ENCODE measurements at regions not wholly inside any gene's neighbourhood (a gene's known extent, or its start where the extent isn't known, plus 50 kb on each side); places are given as distances from the start of the nearest gene placed in this dataset.
"Not testable (repeated sequence)": the region's sequence is repeated elsewhere in the genome, so short reads cannot be mapped to it uniquely, and the experiment has no call there.

GRCh38 chr20:57973886-57974285 is 254.6 kb downstream of the ANKRD60 start:
- H3K9me3 Mint-ChIP-seq = no peaks in the 10 kb centered on the region
- no peaks in the 10 kb centered on the region for H3K4me1 Mint-ChIP-seq (ENCODE audit: low read depth)
- intact Hi-C loops (cut with micrococcal nuclease) = no loop called here
- H3K27ac Mint-ChIP-seq = no peak overlapping the region
- H3K27me3 Mint-ChIP-seq = peaks cover 7% of the 10 kb centered on the region
- no peak overlapping the region for H3K4me3 Mint-ChIP-seq
- H3K36me3 Mint-ChIP-seq (ENCODE audit: low read depth) = no peaks in the 10 kb centered on the region

GRCh38 chr20:57971583-57971982 is 256.9 kb downstream of the ANKRD60 start:
- H3K4me3 Mint-ChIP-seq; H3K9me3 Mint-ChIP-seq; H3K27ac Mint-ChIP-seq; H3K27me3 Mint-ChIP-seq; intact Hi-C loops (cut with micrococcal nuclease); H3K36me3 Mint-ChIP-seq (ENCODE audit: low read depth); H3K4me1 Mint-ChIP-seq (ENCODE audit: low read depth): not testable (repeated sequence)

- no peak overlapping the region for H3K27ac Mint-ChIP-seq
- no peak overlapping the region for H3K4me3 Mint-ChIP-seq
- H3K27me3 Mint-ChIP-seq = peaks cover 7% of the 10 kb centered on the region
- H3K36me3 Mint-ChIP-seq (ENCODE audit: low read depth) = no peaks in the 10 kb centered on the region
- no peaks in the 10 kb centered on the region for H3K4me1 Mint-ChIP-seq (ENCODE audit: low read depth)
- H3K9me3 Mint-ChIP-seq = no peaks in the 10 kb centered on the region
- intact Hi-C loops (cut with micrococcal nuclease) = no loop called here
Measured at GRCh38 chr20:57970856-57971255, 257.6 kb downstream of the ANKRD60 start.

GRCh38 chr20:57970116-57970515 is 258.3 kb downstream of the ANKRD60 start:
- no peak overlapping the region for H3K27ac Mint-ChIP-seq
- no peaks in the 10 kb centered on the region for H3K9me3 Mint-ChIP-seq
- no peaks in the 10 kb centered on the region for H3K4me1 Mint-ChIP-seq (ENCODE audit: low read depth)
- H3K36me3 Mint-ChIP-seq (ENCODE audit: low read depth) = no peaks in the 10 kb centered on the region
- peaks cover 7% of the 10 kb centered on the region for H3K27me3 Mint-ChIP-seq
- intact Hi-C loops (cut with micrococcal nuclease) = no loop called here
- H3K4me3 Mint-ChIP-seq = no peak overlapping the region

GRCh38 chr20:57968120-57968519 is 258.3 kb upstream of the PMEPA1 start:
- intact Hi-C loops (cut with micrococcal nuclease) = no loop called here

GRCh38 chr20:57967364-57967763 is 257.5 kb upstream of the PMEPA1 start:
- intact Hi-C loops (cut with micrococcal nuclease) = no loop called here
- H3K4me1 Mint-ChIP-seq (ENCODE audit: low read depth) = no peaks in the 10 kb centered on the region
- H3K36me3 Mint-ChIP-seq (ENCODE audit: low read depth) = no peaks in the 10 kb centered on the region
- no peaks in the 10 kb centered on the region for H3K9me3 Mint-ChIP-seq
- H3K4me3 Mint-ChIP-seq = no peak overlapping the region
- H3K27me3 Mint-ChIP-seq = peaks cover 8% of the 10 kb centered on the region
- H3K27ac Mint-ChIP-seq = no peak overlapping the region

More at GRCh38 chr20:57968120-57968519, 258.3 kb upstream of the PMEPA1 start:
- H3K9me3 Mint-ChIP-seq = no peaks in the 10 kb centered on the region
- H3K27ac Mint-ChIP-seq = no peak overlapping the region
- H3K36me3 Mint-ChIP-seq (ENCODE audit: low read depth) = no peaks in the 10 kb centered on the region
- no peaks in the 10 kb centered on the region for H3K4me1 Mint-ChIP-seq (ENCODE audit: low read depth)
- peaks cover 8% of the 10 kb centered on the region for H3K27me3 Mint-ChIP-seq
- no peak overlapping the region for H3K4me3 Mint-ChIP-seq

- no peak overlapping the region for H3K4me3 Mint-ChIP-seq
- no peaks in the 10 kb centered on the region for H3K36me3 Mint-ChIP-seq (ENCODE audit: low read depth)
- H3K9me3 Mint-ChIP-seq = no peaks in the 10 kb centered on the region
- no peaks in the 10 kb centered on the region for H3K4me1 Mint-ChIP-seq (ENCODE audit: low read depth)
- no peak overlapping the region for H3K27ac Mint-ChIP-seq
- intact Hi-C loops (cut with micrococcal nuclease) = no loop called here
- peaks cover 8% of the 10 kb centered on the region for H3K27me3 Mint-ChIP-seq
Measured at GRCh38 chr20:57966620-57967019, 256.8 kb upstream of the PMEPA1 start.

GRCh38 chr20:57965441-57965840 is 255.6 kb upstream of the PMEPA1 start:
- Mint-ChIP-seq H3K27ac (no peak overlapping the region), H3K36me3 (ENCODE audit: low read depth) (no peaks in the 10 kb centered on the region), H3K9me3 (no peaks in the 10 kb centered on the region), H3K4me3 (no peak overlapping the region), H3K4me1 (ENCODE audit: low read depth) (no peaks in the 10 kb centered on the region), H3K27me3 (peaks cover 7% of the 10 kb centered on the region)
- intact Hi-C loops (cut with micrococcal nuclease) = no loop called here

GRCh38 chr20:57964011-57964862 is 254.4 kb upstream of the PMEPA1 start:
- H3K27ac Mint-ChIP-seq = no peak overlapping the region
- no peaks in the 10 kb centered on the region for H3K9me3 Mint-ChIP-seq
- H3K27me3 Mint-ChIP-seq = peaks cover 5% of the 10 kb centered on the region
- H3K4me1 Mint-ChIP-seq (ENCODE audit: low read depth) = no peaks in the 10 kb centered on the region
- no peaks in the 10 kb centered on the region for H3K36me3 Mint-ChIP-seq (ENCODE audit: low read depth)
- H3K4me3 Mint-ChIP-seq = no peak overlapping the region
- intact Hi-C loops (cut with micrococcal nuclease) = no loop called here

GRCh38 chr20:57960803-57961575 is 251.2 kb upstream of the PMEPA1 start:
- Mint-ChIP-seq H3K9me3 (no peaks in the 10 kb centered on the region), H3K4me3 (no peak overlapping the region), H3K36me3 (ENCODE audit: low read depth) (no peaks in the 10 kb centered on the region), H3K4me1 (ENCODE audit: low read depth) (no peaks in the 10 kb centered on the region), H3K27me3 (peaks cover 3% of the 10 kb centered on the region), H3K27ac (no peak overlapping the region)
- intact Hi-C loops (cut with micrococcal nuclease) = no loop called here

GRCh38 chr20:57959589-57959988 is 249.8 kb upstream of the PMEPA1 start:
- no peaks in the 10 kb centered on the region for H3K36me3 Mint-ChIP-seq (ENCODE audit: low read depth)
- peaks cover 3% of the 10 kb centered on the region for H3K27me3 Mint-ChIP-seq
- intact Hi-C loops (cut with micrococcal nuclease) = no loop called here
- no peaks in the 10 kb centered on the region for H3K9me3 Mint-ChIP-seq
- no peak overlapping the region for H3K27ac Mint-ChIP-seq
- H3K4me3 Mint-ChIP-seq = no peak overlapping the region
- H3K4me1 Mint-ChIP-seq (ENCODE audit: low read depth) = no peaks in the 10 kb centered on the region

- H3K27me3 Mint-ChIP-seq = peaks cover 2% of the 10 kb centered on the region
- no peaks in the 10 kb centered on the region for H3K36me3 Mint-ChIP-seq (ENCODE audit: low read depth)
- no peak overlapping the region for H3K4me3 Mint-ChIP-seq
- peaks cover 1% of the 10 kb centered on the region for H3K4me1 Mint-ChIP-seq (ENCODE audit: low read depth)
- no peaks in the 10 kb centered on the region for H3K9me3 Mint-ChIP-seq
- H3K27ac Mint-ChIP-seq = no peak overlapping the region
- intact Hi-C loops (cut with micrococcal nuclease) = no loop called here
Measured at GRCh38 chr20:57959018-57959417, 249.2 kb upstream of the PMEPA1 start.

GRCh38 chr20:57958050-57958420 is 248.2 kb upstream of the PMEPA1 start:
- intact Hi-C loops (cut with micrococcal nuclease) = no loop called here
- Mint-ChIP-seq H3K4me1 (ENCODE audit: low read depth) (peaks cover 8% of the 10 kb centered on the region), H3K9me3 (no peaks in the 10 kb centered on the region), H3K27me3 (peaks cover 2% of the 10 kb centered on the region), H3K36me3 (ENCODE audit: low read depth) (no peaks in the 10 kb centered on the region), H3K27ac (no peak overlapping the region), H3K4me3 (no peak overlapping the region)

- no peaks in the 10 kb centered on the region for H3K9me3 Mint-ChIP-seq
- no peaks in the 10 kb centered on the region for H3K36me3 Mint-ChIP-seq (ENCODE audit: low read depth)
- intact Hi-C loops (cut with micrococcal nuclease) = no loop called here
- peaks cover 8% of the 10 kb centered on the region for H3K4me1 Mint-ChIP-seq (ENCODE audit: low read depth)
- no peak overlapping the region for H3K27ac Mint-ChIP-seq
- H3K4me3 Mint-ChIP-seq = no peak overlapping the region
- peaks cover 2% of the 10 kb centered on the region for H3K27me3 Mint-ChIP-seq
Measured at GRCh38 chr20:57957411-57958049, 247.7 kb upstream of the PMEPA1 start.

Measured in dendritic cell treated with granulocyte-macrophage colony-stimulating factor and Interleukin-4, amounts not matched to agents 40 ng/mL and 50 ng/mL, for 4 days (primary cell).